ENCODE measurements at regions not wholly inside any gene's neighbourhood (a gene's known extent, or its start where the extent isn't known, plus 50 kb on each side); places are given as distances from the start of the nearest gene placed in this dataset.
"Not testable (repeated sequence)": the region's sequence is repeated elsewhere in the genome, so short reads cannot be mapped to it uniquely, and the experiment has no call there.

GRCh38 chr20:25991051-25991755 lies 294.6 kb upstream of the ZNF337 start:
- no peak for DNase-seq (ENCODE audit: extremely low read depth, low read depth, low spot score)

GRCh38 chr20:25989686-25990085 lies 293.0 kb upstream of the ZNF337 start:
- DNase-seq (ENCODE audit: extremely low read depth, low read depth, low spot score) = not testable (repeated sequence)

- DNase-seq (ENCODE audit: extremely low read depth, low read depth, low spot score) = no peak
Measured at GRCh38 chr20:25989196-25989595, 292.5 kb upstream of the ZNF337 start.

- DNase-seq (ENCODE audit: extremely low read depth, low read depth, low spot score) = not testable (repeated sequence)
Measured at GRCh38 chr20:25987928-25988560, 291.4 kb upstream of the ZNF337 start.

GRCh38 chr20:25987073-25987927 lies 290.6 kb upstream of the ZNF337 start:
- no peak for DNase-seq (ENCODE audit: extremely low read depth, low read depth, low spot score)

GRCh38 chr20:25985597-25985996 lies 288.9 kb upstream of the ZNF337 start:
- no peak for DNase-seq (ENCODE audit: extremely low read depth, low read depth, low spot score)

GRCh38 chr20:25984933-25985332 lies 288.3 kb upstream of the ZNF337 start:
- no peak for DNase-seq (ENCODE audit: extremely low read depth, low read depth, low spot score)

- not testable (repeated sequence) for DNase-seq (ENCODE audit: extremely low read depth, low read depth, low spot score)
Measured at GRCh38 chr20:25982701-25983100, 286.0 kb upstream of the ZNF337 start.

- not testable (repeated sequence) for DNase-seq (ENCODE audit: extremely low read depth, low read depth, low spot score)
Measured at GRCh38 chr20:25978450-25979190, 282.0 kb upstream of the ZNF337 start.

GRCh38 chr20:25975816-25976215 lies 279.2 kb upstream of the ZNF337 start:
- DNase-seq (ENCODE audit: extremely low read depth, low read depth, low spot score) = not testable (repeated sequence)

GRCh38 chr20:25965203-25965602 lies 268.6 kb upstream of the ZNF337 start:
- not testable (repeated sequence) for DNase-seq (ENCODE audit: extremely low read depth, low read depth, low spot score)

GRCh38 chr20:25953876-25954275 lies 257.2 kb upstream of the ZNF337 start:
- not testable (repeated sequence) for DNase-seq (ENCODE audit: extremely low read depth, low read depth, low spot score)

GRCh38 chr20:25935230-25935629 lies 238.6 kb upstream of the ZNF337 start:
- not testable (repeated sequence) for DNase-seq (ENCODE audit: extremely low read depth, low read depth, low spot score)

- DNase-seq (ENCODE audit: extremely low read depth, low read depth, low spot score) = not testable (repeated sequence)
Measured at GRCh38 chr20:25932806-25933205, 236.2 kb upstream of the ZNF337 start.

GRCh38 chr20:25932170-25932569 lies 235.5 kb upstream of the ZNF337 start:
- not testable (repeated sequence) for DNase-seq (ENCODE audit: extremely low read depth, low read depth, low spot score)

- DNase-seq (ENCODE audit: extremely low read depth, low read depth, low spot score) = not testable (repeated sequence)
Measured at GRCh38 chr20:25902321-25902720, 205.7 kb upstream of the ZNF337 start.

- DNase-seq (ENCODE audit: extremely low read depth, low read depth, low spot score) = not testable (repeated sequence)
Measured at GRCh38 chr20:25898663-25899062, 202.0 kb upstream of the ZNF337 start.

- DNase-seq (ENCODE audit: extremely low read depth, low read depth, low spot score) = not testable (repeated sequence)
Measured at GRCh38 chr20:25879096-25879495, 182.4 kb upstream of the ZNF337 start.

- DNase-seq (ENCODE audit: extremely low read depth, low read depth, low spot score) = not testable (repeated sequence)
Measured at GRCh38 chr20:25868650-25868979, 172.0 kb upstream of the ZNF337 start.

GRCh38 chr20:25867776-25868649 lies 171.4 kb upstream of the ZNF337 start:
- no peak for DNase-seq (ENCODE audit: extremely low read depth, low read depth, low spot score)
